HEK293 (cell line): ENCODE measurements at regions not wholly inside any gene's neighbourhood (a gene's known extent, or its start where the extent isn't known, plus 50 kb on each side); places are given as distances from the start of the nearest gene placed in this dataset.
"Not testable (repeated sequence)": the region's sequence is repeated elsewhere in the genome, so short reads cannot be mapped to it uniquely, and the experiment has no call there.

Experiments
- CTCF ChIP-seq: fragments of 450-650 bp; formaldehyde crosslinking; IDR thresholded peaks from 2 replicates; pipeline ENCODE4 v1.5.1; 2016; ENCODE audit warnings: missing biosample characterization, missing genetic modification characterization
- REST ChIP-seq: fragments of 450-650 bp; formaldehyde crosslinking; IDR thresholded peaks from 2 replicates; pipeline ENCODE4 v1.5.1; 2016; ENCODE audit warnings: missing biosample characterization, missing genetic modification characterization
- ZBTB7A ChIP-seq: fragments of 450-650 bp; formaldehyde crosslinking; IDR thresholded peaks from 2 replicates; pipeline ENCODE4 v1.5.1; 2016; ENCODE audit warnings: low read depth, missing biosample characterization, missing genetic modification characterization
- ZBTB8A ChIP-seq: fragments of 450-650 bp; formaldehyde crosslinking; IDR thresholded peaks from 2 replicates; pipeline ENCODE4 v1.5.1; 2016; ENCODE audit warnings: missing biosample characterization, missing genetic modification characterization
- ZNF10 ChIP-seq: fragments of 450-650 bp; formaldehyde crosslinking; IDR thresholded peaks from 2 replicates; pipeline ENCODE4 v1.5.1; 2017; ENCODE audit warnings: missing biosample characterization, missing genetic modification characterization
- ZNF24 ChIP-seq: fragments of 450-650 bp; formaldehyde crosslinking; IDR thresholded peaks from 2 replicates; pipeline ENCODE4 v1.5.1; 2016; ENCODE audit warnings: missing biosample characterization, missing genetic modification characterization
- ZNF292 ChIP-seq: fragments of 450-650 bp; formaldehyde crosslinking; IDR thresholded peaks from 2 replicates; pipeline ENCODE4 v1.5.1; 2016; ENCODE audit warnings: low read depth, missing biosample characterization, missing genetic modification characterization, borderline replicate concordance
- ZNF76 ChIP-seq: fragments of 450-650 bp; formaldehyde crosslinking; IDR thresholded peaks from 2 replicates; pipeline ENCODE4; 2016; ENCODE audit warnings: low read depth, missing biosample characterization, missing genetic modification characterization, borderline replicate concordance

GRCh38 chr10:15921423-15921945 is 61.2 kb upstream of the MINDY3 start:
- not testable (repeated sequence) for TF ChIP-seq CTCF; ZNF10 (tag by site-specific recombination); ZBTB7A (tag by site-specific recombination); REST (tag by site-specific recombination); ZNF76; ZNF292; ZNF24 (tag by site-specific recombination); ZBTB8A (tag by site-specific recombination)
